GM18505 (cell line): ENCODE measurements at regions not wholly inside any gene's neighbourhood (a gene's known extent, or its start where the extent isn't known, plus 50 kb on each side); places are given as distances from the start of the nearest gene placed in this dataset.
"Not testable (repeated sequence)": the region's sequence is repeated elsewhere in the genome, so short reads cannot be mapped to it uniquely, and the experiment has no call there.

Experiments
- ATAC-seq: cut with Tn5 transposase; IDR thresholded peaks from one replicate; pipeline ENCODE4 v1.9.1; 2021; ENCODE audit not compliant: unreplicated experiment
- POLR2A ChIP-seq: IDR thresholded peaks from 4 replicates; pipeline ENCODE4 v1.6.1; 2011; ENCODE audit warnings: borderline replicate concordance; ENCODE audit not compliant: insufficient read depth, insufficient read length; ENCODE audit errors: extremely low read depth

DNA sequence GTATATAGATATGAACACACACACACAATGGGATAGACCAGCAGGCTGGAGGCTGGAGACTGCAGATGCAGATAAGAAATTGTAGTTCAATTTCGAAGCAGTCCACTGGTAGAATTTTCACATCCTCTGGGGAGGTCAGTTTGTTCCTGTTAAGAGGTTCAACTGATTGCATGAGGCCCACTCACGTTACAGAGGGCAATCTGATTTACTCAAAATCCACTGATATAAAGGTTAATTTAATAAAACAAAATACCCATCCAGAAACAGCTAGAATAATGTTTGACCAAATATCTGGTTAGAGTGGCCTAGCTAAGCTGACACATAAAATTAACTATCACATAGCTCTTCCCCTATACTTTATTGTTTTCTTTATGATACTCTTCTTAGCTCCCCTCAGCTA, 162.9 kb upstream of the SMIM30 start:
- ATAC-seq, result no peak
- TF ChIP-seq POLR2A, result no peak

DNA sequence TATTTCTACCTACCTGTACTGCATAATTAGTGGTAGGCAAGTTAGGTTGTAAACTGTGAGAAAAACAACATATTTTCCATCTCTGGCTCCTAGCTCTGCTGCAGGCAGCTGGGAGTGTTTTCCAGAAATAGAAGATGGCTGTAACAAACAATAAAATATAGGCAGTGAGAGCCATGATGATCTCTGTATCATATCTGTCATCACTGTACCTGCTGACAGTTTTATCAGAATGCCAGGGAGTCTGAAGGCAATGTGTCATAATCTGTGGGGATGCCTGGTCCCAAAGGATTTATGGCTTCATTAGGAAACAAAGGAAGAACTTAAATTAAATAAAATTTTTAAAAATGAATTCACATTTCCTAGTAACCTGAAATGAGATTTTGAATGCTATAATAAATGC, 160.9 kb upstream of the SMIM30 start:
- ATAC-seq, result no peak
- TF ChIP-seq POLR2A, result no peak

DNA sequence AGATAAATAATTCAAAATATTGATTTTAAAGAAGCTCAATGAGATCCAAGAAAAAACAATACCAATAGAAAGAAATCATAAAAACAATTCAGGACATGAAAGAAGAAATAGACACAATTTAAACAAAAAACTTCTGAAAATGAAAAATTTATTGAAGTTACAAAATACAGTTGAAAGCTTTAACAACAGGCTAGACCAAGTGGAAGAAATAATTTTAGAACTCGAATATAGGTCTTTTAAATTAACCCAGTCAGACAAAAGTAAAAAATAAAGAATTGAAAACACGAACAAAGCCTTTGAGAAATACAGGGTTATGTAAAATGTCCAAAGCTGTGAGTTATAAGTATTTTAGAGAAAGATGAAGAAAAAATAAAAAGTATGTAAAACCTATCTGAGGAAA, 152.4 kb upstream of the SMIM30 start:
- no peak for TF ChIP-seq POLR2A
- no peak for ATAC-seq

DNA sequence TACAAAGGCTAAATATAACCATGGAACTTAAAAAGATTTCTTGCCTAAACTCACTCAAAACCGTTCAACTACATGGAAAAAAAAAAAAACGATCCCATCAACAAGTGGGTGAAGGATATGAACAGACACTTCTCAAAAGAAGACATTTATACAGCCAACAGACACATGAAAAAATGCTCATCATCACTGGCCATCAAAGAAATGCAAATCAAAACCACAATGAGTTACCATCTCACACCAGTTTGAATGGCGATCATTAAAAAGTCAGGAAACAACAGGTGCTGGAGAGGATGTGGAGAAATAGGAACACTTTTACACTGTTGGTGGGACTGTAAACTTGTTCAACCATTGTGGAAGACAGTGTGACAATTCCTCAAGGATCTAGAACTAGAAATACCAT, 151.2 kb upstream of the SMIM30 start:
- not testable (repeated sequence) for ATAC-seq

DNA sequence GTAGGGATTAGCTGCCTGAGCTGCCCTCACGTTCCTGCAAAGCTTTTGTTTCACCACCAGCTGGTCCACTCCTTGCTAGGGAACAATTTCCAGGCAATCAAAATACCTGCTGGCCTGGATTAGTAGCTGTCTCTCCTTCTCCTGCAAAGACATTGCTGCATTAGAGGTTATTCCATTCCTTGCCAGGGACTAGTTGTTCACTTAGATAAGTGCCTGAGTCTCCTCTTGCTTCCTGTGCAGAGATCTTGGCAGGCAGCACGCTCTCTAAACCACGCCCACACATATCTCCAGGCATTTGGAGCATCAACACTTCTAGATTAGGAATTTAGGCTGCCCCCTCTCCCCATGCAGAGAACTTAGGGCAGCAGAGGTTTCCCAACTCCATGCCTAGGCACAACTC, 150.4 kb upstream of the SMIM30 start:
- ATAC-seq, result no peak
- TF ChIP-seq POLR2A, result no peak

DNA sequence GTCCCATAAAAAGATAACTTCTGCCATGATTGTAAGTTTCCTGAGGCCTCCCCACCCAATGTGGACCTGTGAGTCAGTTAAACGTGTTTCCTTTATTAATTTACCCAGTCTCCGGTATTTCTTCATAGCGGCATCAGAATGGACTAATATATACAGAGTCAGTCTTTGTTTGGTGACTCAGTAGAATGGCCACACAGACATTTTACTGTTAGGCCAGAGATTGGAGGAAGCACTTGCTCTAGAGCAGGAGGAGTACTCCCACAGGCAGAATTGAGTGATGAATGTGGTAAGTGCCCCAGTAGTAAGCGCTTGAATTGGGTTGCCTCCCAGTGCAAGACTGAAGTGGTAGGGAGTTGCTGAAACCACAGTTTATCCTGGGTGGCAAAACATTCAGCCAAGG, 149.5 kb upstream of the SMIM30 start:
- no peak for TF ChIP-seq POLR2A
- ATAC-seq, result no peak

DNA sequence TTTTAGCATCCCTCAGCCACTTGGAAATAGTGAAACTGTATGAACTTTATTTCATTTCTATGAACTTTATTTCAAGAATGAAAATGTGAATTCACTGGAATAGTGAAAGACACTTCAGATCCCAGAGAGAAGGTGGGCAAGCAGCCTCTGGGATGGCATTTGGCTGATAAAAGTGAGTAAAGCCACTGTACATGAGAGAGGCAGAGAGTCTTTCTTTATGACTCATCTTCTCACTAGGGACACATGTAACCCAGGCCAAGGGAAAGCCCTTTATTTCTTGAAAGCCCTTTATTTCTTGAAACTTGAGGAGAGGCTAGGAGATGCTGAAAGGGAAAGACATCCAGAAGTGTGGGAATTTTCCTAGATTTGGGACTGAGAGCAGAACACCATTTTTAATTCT, 148.9 kb upstream of the SMIM30 start:
- ATAC-seq, result peak; percentile 70
- no peak for TF ChIP-seq POLR2A

DNA sequence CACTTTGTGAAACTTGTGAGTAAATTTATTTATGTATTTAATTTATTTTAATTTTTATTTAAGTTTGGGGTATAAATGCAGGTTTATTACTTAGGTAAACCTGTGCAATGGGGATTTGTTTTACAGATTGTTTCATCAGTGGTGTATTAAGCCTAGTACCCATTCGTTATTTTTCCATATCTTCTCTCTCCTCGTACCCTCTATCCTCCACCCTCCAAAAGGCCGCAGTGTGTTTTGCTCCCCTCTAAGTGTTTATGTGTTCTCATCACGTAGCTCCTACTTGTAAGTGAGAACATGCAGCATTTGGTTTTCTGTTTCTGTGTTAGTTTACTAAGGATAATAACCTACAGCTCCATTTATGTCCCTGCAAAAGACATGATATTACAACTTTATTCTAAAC, 145.4 kb upstream of the SMIM30 start:
- ATAC-seq, result no peak
- TF ChIP-seq POLR2A, result no peak

DNA sequence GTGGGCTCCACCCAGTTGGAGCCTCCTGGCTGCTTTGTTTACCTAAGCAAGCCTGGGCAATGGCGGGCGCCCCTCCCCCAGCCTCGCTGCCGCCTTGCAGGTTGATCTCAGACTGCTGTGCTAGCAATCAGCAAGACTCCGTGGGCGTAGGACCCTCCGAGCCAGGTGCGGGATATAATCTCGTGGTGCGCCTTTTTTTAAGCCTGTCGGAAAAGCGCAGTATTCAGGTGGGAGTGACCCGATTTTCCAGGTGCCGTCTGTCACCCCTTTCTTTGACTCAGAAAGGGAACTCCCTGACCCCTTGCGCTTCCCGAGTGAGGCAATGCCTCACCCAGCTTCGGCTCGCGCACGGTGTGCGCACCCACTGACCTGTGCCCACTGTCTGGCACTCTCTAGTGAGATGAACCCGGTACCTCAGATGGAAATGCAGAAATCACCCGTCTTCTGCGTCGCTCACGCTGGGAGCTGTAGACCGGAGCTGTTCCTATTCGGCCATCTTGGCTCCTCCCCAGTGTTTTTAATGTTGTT, 144.9 kb upstream of the SMIM30 start:
- ATAC-seq, result not testable (repeated sequence)

DNA sequence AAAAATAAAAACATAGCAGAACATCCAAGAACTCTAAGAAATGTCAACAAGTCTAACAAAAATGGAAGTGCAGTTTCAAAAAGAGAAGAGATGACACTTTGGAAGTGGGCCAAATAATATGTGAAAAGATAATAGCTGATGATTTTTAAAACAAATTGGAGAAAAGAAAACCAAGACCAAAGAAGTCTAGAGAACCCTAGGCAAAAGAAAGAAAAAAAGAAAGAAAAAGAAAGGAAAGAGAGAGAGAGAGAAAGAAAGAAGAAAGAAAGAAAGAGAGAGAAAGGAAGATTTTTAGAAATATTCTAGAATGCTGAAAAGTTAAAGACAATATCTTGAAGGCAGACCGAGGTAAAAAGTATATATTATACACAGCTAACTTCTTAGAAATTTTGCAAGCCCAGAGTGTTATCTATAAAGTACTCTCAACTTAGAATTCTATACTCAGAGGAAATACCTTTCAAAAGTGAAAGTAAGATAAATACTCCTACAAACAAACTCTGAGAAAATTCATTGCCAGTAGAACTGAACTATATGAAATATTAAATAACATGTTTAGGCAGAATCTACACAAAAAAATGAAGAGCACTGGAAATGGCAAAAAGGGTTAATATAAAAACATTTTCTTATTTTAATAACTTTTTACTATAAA, 138.7 kb upstream of the SMIM30 start:
- no peak for ATAC-seq
- TF ChIP-seq POLR2A, result no peak

DNA sequence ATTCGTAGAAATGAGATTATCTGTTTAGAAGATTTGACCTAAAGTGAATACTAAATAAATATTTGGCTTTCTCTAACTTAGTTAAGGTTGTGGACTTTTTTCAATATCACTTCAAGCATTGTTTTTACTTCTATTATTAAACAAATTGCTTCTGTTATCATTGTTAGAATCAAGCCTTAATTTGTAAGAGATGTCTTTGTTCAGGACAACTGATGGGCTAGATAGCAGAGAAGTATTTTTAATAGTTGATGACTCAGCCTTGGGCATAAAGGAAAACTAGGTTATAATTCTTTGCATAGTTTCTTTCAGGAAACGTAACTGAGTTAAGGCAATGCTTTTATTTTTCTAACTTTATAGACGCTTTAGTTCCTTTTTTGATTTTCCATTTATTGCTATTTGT, 128.8 kb upstream of the SMIM30 start:
- TF ChIP-seq POLR2A, result no peak
- no peak for ATAC-seq

DNA sequence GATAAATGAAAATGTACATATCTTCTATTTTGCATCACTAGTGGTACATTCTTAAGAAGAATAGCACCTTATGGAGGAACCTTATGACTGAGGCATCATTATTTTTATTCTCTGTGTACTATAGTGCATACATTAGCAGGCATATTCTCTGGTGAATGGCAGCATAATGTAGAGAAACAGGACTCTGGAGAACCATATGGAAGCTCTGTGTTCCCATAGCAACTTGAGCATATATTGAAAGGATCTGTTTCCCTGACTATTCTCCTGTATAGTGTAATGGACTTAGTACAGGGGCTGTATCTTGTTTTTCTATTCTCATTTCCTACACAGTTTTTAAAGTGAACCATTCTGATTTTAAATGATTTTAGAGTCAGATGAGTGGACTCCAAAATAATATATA, 128.4 kb upstream of the SMIM30 start:
- TF ChIP-seq POLR2A, result no peak
- no peak for ATAC-seq

DNA sequence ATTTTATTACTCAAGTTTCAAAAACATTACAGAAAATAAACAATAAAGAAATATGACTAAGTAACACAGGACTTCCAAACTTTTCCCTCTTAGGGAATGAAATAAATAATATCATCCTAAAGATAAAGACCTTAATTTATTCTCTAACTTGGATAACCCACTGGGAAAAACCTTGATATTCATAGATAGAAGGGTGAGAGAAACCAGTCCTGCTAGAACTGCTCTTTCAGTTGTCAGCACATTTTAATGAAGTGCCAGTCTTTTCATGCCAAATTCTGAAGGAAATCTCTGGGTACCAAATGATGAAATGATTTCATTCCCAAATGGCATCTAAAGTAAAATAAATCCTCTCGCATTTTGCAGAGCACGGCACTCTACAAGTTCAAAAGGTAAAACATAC, 114.5 kb upstream of the SMIM30 start:
- no peak for ATAC-seq
- no peak for TF ChIP-seq POLR2A

DNA sequence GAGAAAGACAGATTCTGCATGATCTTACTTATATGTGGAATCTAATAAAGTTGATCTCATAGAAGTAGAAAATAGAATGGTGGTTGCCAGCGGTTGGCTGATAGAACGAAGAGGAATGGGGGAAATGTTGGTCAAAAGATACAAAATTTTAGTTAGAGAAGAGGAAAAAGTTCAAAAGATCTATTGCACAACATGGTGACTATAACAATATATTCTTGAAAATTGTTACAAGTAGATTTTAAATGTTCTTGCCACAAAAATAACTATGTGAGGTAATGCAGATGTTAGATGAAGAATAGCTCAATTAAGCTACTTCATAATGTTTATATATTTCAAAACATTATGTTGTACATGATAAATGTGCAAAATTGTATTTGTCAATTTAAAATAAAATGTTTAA, 112.3 kb upstream of the SMIM30 start:
- no peak for TF ChIP-seq POLR2A

DNA sequence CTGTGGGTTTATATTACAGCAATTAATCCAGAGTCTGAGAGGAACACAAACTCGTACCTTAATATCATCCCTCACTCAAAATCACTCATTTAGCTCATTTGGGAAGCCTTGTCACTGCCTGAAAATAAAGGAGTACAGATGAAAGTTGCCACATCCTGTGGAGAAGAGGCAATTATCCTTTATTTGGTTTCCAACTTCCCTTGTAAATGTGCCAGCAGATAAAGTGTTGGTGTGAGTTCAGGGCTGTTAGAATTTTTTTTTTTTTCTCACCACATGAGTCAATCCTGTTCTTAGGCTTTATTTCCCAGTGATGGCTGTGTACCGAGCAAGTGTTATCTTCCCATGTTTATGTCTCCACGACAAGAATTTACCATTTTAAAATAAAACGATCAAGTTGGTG, 99.0 kb upstream of the SMIM30 start:
- no peak for ATAC-seq
- TF ChIP-seq POLR2A, result no peak

More for the DNA sequence above, 112.3 kb upstream of the SMIM30 start:
- no peak for ATAC-seq

DNA sequence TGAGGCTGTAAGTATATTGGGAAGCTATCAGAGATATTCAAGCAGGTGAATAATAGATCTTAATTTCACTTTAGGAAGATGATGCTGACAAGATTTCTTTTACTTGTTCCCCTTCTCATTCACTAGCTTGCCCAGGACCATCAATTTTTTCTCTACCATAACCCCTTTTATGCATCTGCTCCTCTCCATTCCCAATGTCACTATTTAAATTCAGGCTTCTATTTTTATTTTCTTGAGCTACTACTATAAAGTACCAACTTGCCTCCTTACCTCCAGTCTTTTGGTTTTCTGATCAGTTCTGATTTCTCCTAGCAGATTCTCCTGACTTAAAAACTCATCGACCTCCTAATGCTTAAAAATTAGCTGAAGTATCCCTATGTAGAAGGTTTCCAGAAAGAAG, 97.7 kb upstream of the SMIM30 start:
- no peak for ATAC-seq
- no peak for TF ChIP-seq POLR2A
